Esophagus mucosa (tissue), 1 donor: ENCODE measurements at regions not wholly inside any gene's neighbourhood (a gene's known extent, or its start where the extent isn't known, plus 50 kb on each side); places are given as distances from the start of the nearest gene placed in this dataset.
"Not testable (repeated sequence)": the region's sequence is repeated elsewhere in the genome, so short reads cannot be mapped to it uniquely, and the experiment has no call there.

Experiments
- ATAC-seq: fragments of 200-7000 bp; cut with Tn5 transposase; one replicate; pipeline ENCODE4 v1.9.1; 2020
- donor health status: DM: yes; HTN: yes; CAD: no.

- ATAC-seq = no peak
Measured at GRCh38 chr5:118466418-118466817, 521.9 kb downstream of the DTWD2 start.

GRCh38 chr5:118462276-118462675, 526.1 kb downstream of the DTWD2 start:
- not testable (repeated sequence) for ATAC-seq

- no peak for ATAC-seq
Measured at GRCh38 chr5:118461436-118461835, 526.9 kb downstream of the DTWD2 start.

GRCh38 chr5:118459490-118459889, 528.9 kb downstream of the DTWD2 start:
- ATAC-seq = no peak

- ATAC-seq = no peak
Measured at GRCh38 chr5:118456085-118456484, 532.3 kb downstream of the DTWD2 start.

- ATAC-seq = no peak
Measured at GRCh38 chr5:118451697-118452247, 536.6 kb downstream of the DTWD2 start.

- ATAC-seq = no peak
Measured at GRCh38 chr5:118450554-118451332, 537.6 kb downstream of the DTWD2 start.

GRCh38 chr5:118447350-118447749, 541.0 kb downstream of the DTWD2 start:
- no peak for ATAC-seq

GRCh38 chr5:118441956-118442355, 546.4 kb downstream of the DTWD2 start:
- no peak for ATAC-seq

- ATAC-seq = no peak
Measured at GRCh38 chr5:118441034-118441433, 547.3 kb downstream of the DTWD2 start.

GRCh38 chr5:118440496-118440895, 547.9 kb downstream of the DTWD2 start:
- ATAC-seq = no peak

GRCh38 chr5:118439831-118440230, 548.5 kb downstream of the DTWD2 start:
- no peak for ATAC-seq

GRCh38 chr5:118435131-118435530, 553.2 kb downstream of the DTWD2 start:
- no peak for ATAC-seq

- ATAC-seq = no peak
Measured at GRCh38 chr5:118434522-118434921, 553.8 kb downstream of the DTWD2 start.

GRCh38 chr5:118430076-118430475, 558.3 kb downstream of the DTWD2 start:
- ATAC-seq = no peak

- no peak for ATAC-seq
Measured at GRCh38 chr5:118407958-118408357, 580.4 kb downstream of the DTWD2 start.

GRCh38 chr5:118405650-118406061, 582.7 kb downstream of the DTWD2 start:
- ATAC-seq = no peak

GRCh38 chr5:118397236-118397635, 591.1 kb downstream of the DTWD2 start:
- no peak for ATAC-seq

- ATAC-seq = no peak
Measured at GRCh38 chr5:118392491-118392890, 595.9 kb downstream of the DTWD2 start.

GRCh38 chr5:118382931-118383330, 605.4 kb downstream of the DTWD2 start:
- ATAC-seq = not testable (repeated sequence)

GRCh38 chr5:118379470-118379869, 608.9 kb downstream of the DTWD2 start:
- no peak for ATAC-seq

GRCh38 chr5:118378959-118379358, 609.4 kb downstream of the DTWD2 start:
- ATAC-seq = no peak

GRCh38 chr5:118377420-118377819, 610.9 kb downstream of the DTWD2 start:
- no peak for ATAC-seq
